Chondrocyte (in vitro differentiated cells): ENCODE measurements at regions not wholly inside any gene's neighbourhood (a gene's known extent, or its start where the extent isn't known, plus 50 kb on each side); places are given as distances from the start of the nearest gene placed in this dataset.

ENCODE experiments used
- DNase-seq: peaks from one replicate; pipeline ENCODE4 v3.0.0; 2021; ENCODE audit warnings: mixed read lengths, low spot score
- H3K27ac Mint-ChIP-seq: one replicate; pipeline ENCODE4 v1.8.0; 2021; ENCODE audit warnings: mild to moderate bottlenecking, moderate library complexity, mixed read lengths; ENCODE audit not compliant: unreplicated experiment
- H3K27me3 Mint-ChIP-seq: 2 replicates; pipeline ENCODE4 v1.8.0; 2021; ENCODE audit warnings: low read depth, mixed read lengths
- H3K36me3 Mint-ChIP-seq: 2 replicates; pipeline ENCODE4 v1.8.0; 2021; ENCODE audit warnings: low read depth, mixed read lengths
- H3K4me1 Mint-ChIP-seq: 2 replicates; pipeline ENCODE4 v1.8.0; 2021; ENCODE audit warnings: low read depth, mild to moderate bottlenecking, mixed read lengths
- H3K4me3 Mint-ChIP-seq: one replicate; pipeline ENCODE4 v1.8.0; 2021; ENCODE audit warnings: mild to moderate bottlenecking, moderate library complexity, mixed read lengths; ENCODE audit not compliant: unreplicated experiment
- H3K9me3 Mint-ChIP-seq: 2 replicates; pipeline ENCODE4 v1.8.0; 2021; ENCODE audit warnings: low read depth, mixed read lengths
- CTCF ChIP-seq: fragments of 200-600 bp; sonication (generic); IDR thresholded peaks from 2 replicates; pipeline ENCODE4 v1.5.0; 2021; ENCODE audit warnings: antibody characterized with exemption, mild to moderate bottlenecking, moderate library complexity

GRCh38 chr12:124465473-124465872 is 101.9 kb downstream of the NCOR2 start:
- H3K9me3 Mint-ChIP-seq: peaks cover 6% of the 10 kb centered on the region

GRCh38 chr12:124464830-124465229 is 102.6 kb downstream of the NCOR2 start:
- Mint-ChIP-seq H3K4me3 (no peak overlapping the region), H3K9me3 (peaks cover 6% of the 10 kb centered on the region), H3K36me3 (peaks cover 35% of the 10 kb centered on the region), H3K27me3 (no peaks in the 10 kb centered on the region), H3K27ac (no peak overlapping the region), H3K4me1 (peaks cover 30% of the 10 kb centered on the region)
- TF ChIP-seq CTCF: no peak
- DNase-seq: peak; percentile 27

More at GRCh38 chr12:124465473-124465872, 101.9 kb downstream of the NCOR2 start:
- peaks cover 30% of the 10 kb centered on the region for H3K4me1 Mint-ChIP-seq
- peak; percentile 35 for DNase-seq
- peak overlapping the region; percentile 63 for H3K27ac Mint-ChIP-seq
- no peak for TF ChIP-seq CTCF
- no peak overlapping the region for H3K4me3 Mint-ChIP-seq
- H3K36me3 Mint-ChIP-seq: peaks cover 37% of the 10 kb centered on the region
- H3K27me3 Mint-ChIP-seq: no peaks in the 10 kb centered on the region

- H3K36me3 Mint-ChIP-seq: peaks cover 37% of the 10 kb centered on the region
- no peak overlapping the region for H3K4me3 Mint-ChIP-seq
- peaks cover 30% of the 10 kb centered on the region for H3K4me1 Mint-ChIP-seq
- H3K27me3 Mint-ChIP-seq: no peaks in the 10 kb centered on the region
- peak; percentile 50 for DNase-seq
- H3K27ac Mint-ChIP-seq: peak overlapping the region; percentile 12
- no peak for TF ChIP-seq CTCF
- peaks cover 4% of the 10 kb centered on the region for H3K9me3 Mint-ChIP-seq
Observed at GRCh38 chr12:124464062-124464461, 103.3 kb downstream of the NCOR2 start.

- Mint-ChIP-seq H3K27ac (peak overlapping the region; percentile 20), H3K9me3 (peaks cover 3% of the 10 kb centered on the region), H3K4me3 (no peak overlapping the region), H3K27me3 (no peaks in the 10 kb centered on the region), H3K4me1 (peaks cover 31% of the 10 kb centered on the region), H3K36me3 (peaks cover 38% of the 10 kb centered on the region)
- peak; percentile 89 for DNase-seq
- no peak for TF ChIP-seq CTCF
Observed at GRCh38 chr12:124463341-124463921, 104.0 kb downstream of the NCOR2 start.

GRCh38 chr12:124462750-124463149 is 104.7 kb downstream of the NCOR2 start:
- Mint-ChIP-seq H3K4me1 (peaks cover 37% of the 10 kb centered on the region), H3K36me3 (peaks cover 38% of the 10 kb centered on the region), H3K4me3 (no peak overlapping the region), H3K27me3 (no peaks in the 10 kb centered on the region), H3K9me3 (peaks cover 3% of the 10 kb centered on the region), H3K27ac (no peak overlapping the region)
- DNase-seq: no peak
- no peak for TF ChIP-seq CTCF
